ENCODE measurements at regions not wholly inside any gene's neighbourhood (a gene's known extent, or its start where the extent isn't known, plus 50 kb on each side); places are given as distances from the start of the nearest gene placed in this dataset.
"Not testable (repeated sequence)": the region's sequence is repeated elsewhere in the genome, so short reads cannot be mapped to it uniquely, and the experiment has no call there.

DNA sequence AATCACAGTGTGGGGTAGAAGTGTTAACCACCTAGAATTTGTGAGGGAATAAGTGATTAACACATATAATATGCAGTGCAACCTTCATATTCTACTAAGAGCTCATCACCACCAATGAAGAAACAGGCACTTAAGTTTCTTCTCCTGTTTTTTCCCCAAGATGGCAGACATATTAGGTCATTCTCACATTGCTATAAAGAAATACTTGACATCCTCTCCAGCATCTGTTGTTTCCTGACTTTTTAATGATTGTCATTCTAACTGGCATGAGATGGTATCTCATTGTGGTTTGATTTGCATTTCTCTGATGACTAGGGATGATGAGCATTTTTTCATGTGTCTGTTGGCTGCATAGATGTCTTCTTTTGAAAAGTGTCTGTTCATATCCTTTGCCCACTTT is 301.5 kb upstream of the CLEC14A start:
- not testable (repeated sequence) for DNase-seq

DNA sequence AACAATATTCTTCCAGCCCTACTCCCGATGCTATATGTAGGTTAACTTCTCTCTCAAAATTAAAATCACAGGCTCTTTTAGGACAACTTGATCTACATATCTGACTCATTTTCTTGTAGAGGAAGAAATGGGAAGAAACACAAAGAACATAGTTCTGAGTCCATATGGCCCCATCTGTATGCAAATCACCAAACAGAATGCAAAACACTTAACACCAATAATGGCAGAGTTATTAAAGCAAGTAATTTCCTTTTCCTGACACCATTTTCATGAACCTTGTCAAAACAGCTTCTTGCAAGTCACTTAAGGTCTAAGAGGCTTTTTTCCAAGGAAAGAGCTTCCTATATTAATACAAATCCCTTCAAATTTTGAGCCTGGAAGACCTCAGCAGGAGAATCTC is 300.4 kb upstream of the CLEC14A start:
- no peak for DNase-seq

- no peak for DNase-seq
Observed at GRCh38 chr14:38554026-38554425, 298.1 kb upstream of the CLEC14A start.

GRCh38 chr14:38553586-38553985 is 297.7 kb upstream of the CLEC14A start:
- DNase-seq, result no peak

DNA sequence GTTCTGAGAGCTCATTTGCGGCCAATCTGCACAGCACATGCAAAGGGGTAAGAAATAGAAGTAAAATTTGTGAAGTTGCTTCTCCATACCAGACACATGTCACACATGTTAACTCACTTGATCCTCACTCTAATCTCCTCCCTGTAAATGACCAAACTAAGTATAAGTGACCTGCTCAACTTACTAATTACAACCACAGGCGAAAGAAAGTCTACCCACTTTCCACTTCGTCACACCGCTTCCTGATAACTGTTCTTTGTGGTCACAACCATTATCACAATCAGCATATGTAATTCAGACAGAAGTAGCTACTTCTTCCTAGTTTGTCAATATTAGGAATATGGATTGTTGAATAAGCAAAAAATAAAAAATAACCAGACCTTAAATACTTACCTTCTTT is 293.7 kb upstream of the CLEC14A start:
- DNase-seq, result no peak

- no peak for DNase-seq
Observed at GRCh38 chr14:38547961-38548490, 292.1 kb upstream of the CLEC14A start.

- DNase-seq, result no peak
Observed at GRCh38 chr14:38546932-38547551, 291.1 kb upstream of the CLEC14A start.

- DNase-seq, result no peak
Observed at GRCh38 chr14:38544776-38545175, 288.9 kb upstream of the CLEC14A start.

- DNase-seq, result not testable (repeated sequence)
Observed at GRCh38 chr14:38543851-38544250, 288.0 kb upstream of the CLEC14A start.

DNA sequence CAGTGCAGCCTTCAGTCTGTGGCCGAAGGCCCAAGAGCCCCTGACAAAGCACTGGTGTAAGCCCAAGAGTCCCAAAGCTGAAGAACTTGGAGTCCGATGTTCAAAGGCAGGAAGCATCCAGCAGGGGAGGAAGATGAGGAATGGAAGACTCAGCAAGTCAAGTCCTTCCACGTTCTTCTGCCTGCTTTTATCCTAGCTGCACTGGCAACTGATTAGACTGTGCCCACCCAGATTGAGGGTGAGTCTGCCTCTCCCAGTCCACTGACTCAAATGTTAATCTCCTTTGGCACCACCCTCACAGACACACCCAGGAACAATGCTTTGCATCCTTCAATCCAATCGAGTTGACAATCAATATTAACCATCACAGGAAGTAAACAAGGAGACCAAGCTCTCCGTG is 282.2 kb upstream of the CLEC14A start:
- not testable (repeated sequence) for DNase-seq

DNA sequence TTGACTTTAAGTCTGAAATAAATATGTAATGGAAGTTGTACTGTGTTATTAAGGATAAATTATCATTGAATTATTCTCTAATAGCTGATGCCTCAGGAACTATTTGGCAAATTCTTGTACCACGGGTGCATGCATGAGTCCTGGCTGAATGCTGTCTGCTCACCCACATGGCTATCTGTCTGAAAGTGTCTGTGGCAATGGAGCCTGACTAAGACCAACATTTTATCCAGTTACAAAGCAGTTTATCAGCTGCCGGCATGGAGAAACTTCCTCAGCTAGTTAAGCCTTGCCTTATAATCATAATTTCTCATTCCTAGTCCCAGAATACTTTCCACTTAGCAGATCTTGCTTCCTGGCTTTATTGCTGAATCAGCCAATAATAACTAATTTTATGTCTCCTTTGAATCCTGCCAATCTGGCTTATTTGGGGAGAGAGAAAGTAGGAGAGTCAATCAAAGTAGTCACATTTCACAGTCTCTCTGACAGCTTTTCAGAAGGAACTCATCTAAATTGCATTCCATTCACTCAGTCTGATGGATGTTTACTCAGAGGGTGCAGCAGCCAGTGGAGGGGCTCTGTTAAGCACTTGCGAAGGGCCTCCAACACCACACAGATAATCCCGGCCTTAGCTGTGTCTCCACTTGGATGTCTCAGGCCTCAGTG is 280.6 kb upstream of the CLEC14A start:
- DNase-seq, result no peak

- no peak for DNase-seq
Observed at GRCh38 chr14:38528582-38528981, 272.7 kb upstream of the CLEC14A start.

- no peak for DNase-seq
Observed at GRCh38 chr14:38527502-38527878, 271.6 kb upstream of the CLEC14A start.

- no peak for DNase-seq
Observed at GRCh38 chr14:38526826-38527501, 271.1 kb upstream of the CLEC14A start.

GRCh38 chr14:38524636-38525509 is 269.0 kb upstream of the CLEC14A start:
- no peak for DNase-seq

DNA sequence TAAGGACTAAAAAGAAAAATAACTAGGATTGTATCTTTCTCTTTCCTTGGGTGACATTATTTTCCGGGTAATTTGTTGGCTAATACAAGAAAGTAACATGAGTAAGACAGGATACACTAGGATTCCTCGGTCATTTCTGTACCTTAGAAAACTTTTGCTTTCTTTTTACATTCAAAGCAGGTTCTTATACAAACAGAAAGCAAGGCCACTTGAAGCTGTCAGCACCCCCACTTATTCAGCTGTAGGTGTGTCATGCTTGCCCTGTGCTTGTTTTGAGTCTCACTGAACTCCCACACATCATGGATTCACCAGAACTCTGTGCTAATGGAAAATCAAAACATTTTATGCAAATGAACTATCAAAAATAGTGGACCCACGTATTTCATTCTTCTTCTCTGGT is 266.8 kb upstream of the CLEC14A start:
- DNase-seq, result no peak

DNA sequence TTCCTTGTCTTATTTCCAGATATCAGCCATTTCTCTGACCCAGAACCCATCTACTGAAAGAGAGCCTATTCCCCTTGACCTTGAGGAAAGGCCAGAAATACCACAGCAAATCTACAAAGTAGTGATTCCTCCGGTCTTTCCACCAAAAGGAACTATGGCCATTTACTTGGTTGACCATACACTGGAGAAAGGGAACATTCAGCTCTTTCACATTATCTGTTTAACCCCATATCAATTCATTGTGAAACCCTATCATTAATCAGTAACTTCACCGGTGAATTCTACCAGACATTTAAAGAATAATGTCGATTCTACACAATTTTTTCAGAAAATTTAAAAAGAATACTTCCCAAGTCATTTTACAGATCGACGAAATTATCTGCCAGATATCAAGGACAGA is 265.7 kb upstream of the CLEC14A start:
- DNase-seq, result no peak

DNA sequence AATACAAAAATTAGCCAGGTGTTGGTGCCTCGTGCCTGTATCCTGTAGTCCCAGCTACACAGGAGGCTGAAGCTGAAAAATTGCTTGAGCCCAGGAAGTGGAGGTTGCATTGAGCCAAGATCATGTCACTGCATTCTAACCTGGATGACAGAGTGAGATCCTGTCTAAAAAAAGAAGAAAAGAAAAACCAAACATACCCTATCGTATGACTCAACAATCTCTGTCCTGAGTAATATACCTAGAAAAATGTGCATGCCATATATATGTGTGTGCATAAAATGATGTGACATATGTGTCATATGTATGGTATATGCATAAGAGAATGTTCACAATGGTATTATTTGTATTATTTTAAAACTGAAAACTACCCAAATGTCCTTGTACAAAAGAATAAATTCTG is 261.5 kb upstream of the CLEC14A start:
- DNase-seq, result no peak

DNA sequence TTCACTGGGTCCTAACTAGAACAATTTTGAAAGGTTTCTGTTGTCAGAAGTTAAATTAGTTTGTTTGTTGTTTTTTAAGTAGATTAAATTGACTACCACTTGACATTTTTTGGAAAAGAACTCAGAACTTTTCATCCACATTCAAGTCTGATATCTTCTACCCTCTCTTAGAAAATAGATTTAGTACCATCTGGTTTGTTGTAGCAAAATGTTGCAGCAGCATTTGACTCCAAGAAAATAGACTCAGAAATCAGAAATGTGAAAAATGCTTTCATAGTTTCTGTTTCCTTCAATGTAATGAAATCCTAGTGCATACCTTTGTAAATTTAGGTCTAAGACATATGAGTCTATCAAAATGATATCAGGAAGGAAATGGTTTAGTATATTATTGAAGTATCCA is 256.3 kb upstream of the CLEC14A start:
- no peak for DNase-seq

GRCh38 chr14:38507299-38507698 is 251.4 kb upstream of the CLEC14A start:
- no peak for DNase-seq

DNA sequence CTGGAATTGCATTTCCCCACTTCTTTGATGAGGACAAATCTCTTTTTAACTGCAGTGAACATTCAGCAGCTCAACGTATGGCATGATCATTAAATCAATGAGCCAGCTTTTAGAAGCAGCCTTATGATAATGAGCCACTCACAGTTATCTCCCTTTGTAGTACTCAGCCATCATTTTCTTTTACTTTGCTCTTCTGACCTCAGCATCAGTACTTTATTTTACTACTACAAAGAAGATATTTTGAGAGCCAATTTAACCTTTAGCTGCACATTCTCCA is 250.0 kb upstream of the CLEC14A start:
- DNase-seq, result no peak

DNA sequence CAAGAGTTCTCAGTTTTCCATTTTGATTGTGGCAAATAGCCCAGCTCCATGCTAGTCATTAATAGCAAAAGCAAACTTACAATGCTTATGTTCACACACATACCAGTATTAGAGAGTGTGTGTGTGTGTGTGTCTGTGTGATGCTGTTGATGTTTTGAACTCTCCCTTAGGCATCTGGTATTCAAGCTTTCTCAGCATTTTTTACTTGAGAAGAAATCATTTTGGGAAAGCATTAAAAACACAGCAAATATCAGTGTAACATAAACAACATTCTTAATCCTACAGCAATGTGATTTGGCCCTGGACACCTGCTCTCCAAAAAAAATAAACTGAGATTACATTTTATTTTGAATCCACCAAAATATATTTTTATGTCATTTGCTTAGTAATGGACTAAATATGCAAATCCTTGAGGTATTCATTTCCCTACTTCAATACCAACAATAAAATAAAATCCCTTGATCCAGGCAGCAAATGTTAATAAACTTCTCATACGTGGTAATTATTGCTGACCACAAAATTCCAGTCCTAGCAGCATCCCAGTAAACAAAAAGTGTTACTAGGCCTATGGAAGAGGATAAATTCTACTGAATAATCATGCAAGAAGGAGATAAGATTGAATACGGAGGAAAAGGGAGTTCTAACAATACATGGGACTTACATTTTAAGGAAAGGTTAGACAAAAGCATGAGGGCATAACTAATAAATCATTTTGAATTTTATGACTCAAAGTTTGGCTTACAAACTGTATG is 249.5 kb upstream of the CLEC14A start:
- DNase-seq, result no peak

DNA sequence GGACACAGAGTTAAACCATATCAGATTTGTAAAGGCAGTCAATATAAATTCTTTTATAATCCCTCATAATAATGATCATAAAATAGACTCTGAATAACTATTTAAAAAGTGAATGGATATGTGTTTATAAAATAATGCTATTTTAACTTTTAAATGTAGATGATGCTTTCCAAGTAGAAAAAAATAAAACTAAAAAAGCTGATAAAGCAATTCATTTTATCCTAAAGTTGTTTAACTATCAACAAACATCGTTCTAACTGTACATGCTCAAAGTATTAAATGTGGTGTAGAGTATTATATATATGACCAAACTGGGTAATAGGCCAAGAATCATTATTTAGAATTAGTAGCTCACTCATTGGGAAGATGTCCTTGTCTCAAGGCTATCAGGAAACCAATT is 248.3 kb upstream of the CLEC14A start:
- no peak for DNase-seq

Measured in NCI-H446 treated with DMSO at 0.1 percent for 48 hours (cell line).